Prostate gland (tissue), 2 donors: ENCODE measurements at regions not wholly inside any gene's neighbourhood (a gene's known extent, or its start where the extent isn't known, plus 50 kb on each side); places are given as distances from the start of the nearest gene placed in this dataset.

Source experiments
- DNase-seq: peaks from one replicate; pipeline ENCODE4 v3.0.0-alpha.2; 2019; ENCODE audit warnings: low spot score
- H3K27ac ChIP-seq, 2 donors: fragments of 200-600 bp; sonication (generic); 2 replicates each; pipeline ENCODE4 v1.5.1; 2017 to 2019
- H3K27me3 ChIP-seq: fragments of 200-600 bp; sonication (generic); replicated peaks from 2 replicates; pipeline ENCODE4 v1.5.1; 2019; ENCODE audit not compliant: insufficient read depth
- H3K36me3 ChIP-seq, 2 donors: fragments of 200-600 bp; sonication (generic); 1 replicate in 1 of 2; 2 replicates in 1 of 2; pipeline versions ENCODE4 v1.5.1 to v1.8.1; 2017 to 2019
- H3K4me1 ChIP-seq: fragments of 200-600 bp; sonication (generic); replicated peaks from 2 replicates; pipeline ENCODE4 v1.5.1; 2019
- H3K4me3 ChIP-seq, 2 donors: fragments of 200-600 bp; sonication (generic); 2 replicates each; pipeline ENCODE4 v1.5.1; 2017 to 2019
- H3K9me3 ChIP-seq: fragments of 200-600 bp; sonication (generic); 2 replicates; pipeline ENCODE4 v1.5.1; 2017
- CTCF ChIP-seq, 4 experiments: fragments of 200-600 bp in 2 of 4; fragments of 450-650 bp in 2 of 4; sonication (generic) in 2 of 4; IDR thresholded peaks; 1 replicate in 3 of 4; 2 replicates in 1 of 4; pipeline ENCODE4 v1.5.1; 2016 to 2019; ENCODE audit warnings: antibody characterized with exemption in 4 of 4, mild to moderate bottlenecking in 2 of 4, moderate library complexity in 2 of 4
- POLR2A ChIP-seq: fragments of 450-650 bp; IDR thresholded peaks from one replicate; pipeline ENCODE4 v1.6.1; 2016; ENCODE audit warnings: antibody characterized with exemption, mild to moderate bottlenecking
- POLR2AphosphoS5 ChIP-seq: sonication (generic); formaldehyde crosslinking; IDR thresholded peaks from one replicate; pipeline ENCODE4 v1.6.1; 2017; ENCODE audit warnings: antibody characterized with exemption
- WGBS: methylation state at CpG from one replicate; pipeline ENCODE4 v1.1.5; 2018; 5-methylcytosine and 5-hydroxymethylcytosine counted together
- intact Hi-C: fragments of 100-400 bp; cut with DNase I; formaldehyde crosslinking; loops from one replicate; pipeline ENCODE4 v1.14.2; 2022

- intact Hi-C loops, result no loop called here
- no peaks in the 10 kb centered on the region for H3K9me3 ChIP-seq
- H3K27me3 ChIP-seq, result no peaks in the 10 kb centered on the region
- H3K4me1 ChIP-seq, result no peaks in the 10 kb centered on the region
- no peak overlapping the region for H3K27ac ChIP-seq
- 41% methylated on average over 8 of the region's 8 CpGs for WGBS
- H3K36me3 ChIP-seq, result no peaks in the 10 kb centered on the region
- DNase-seq, result no peak
- no peak overlapping the region for H3K4me3 ChIP-seq
- TF ChIP-seq CTCF (IDR thresholded peaks at IDR 0.05) (no peak), POLR2AphosphoS5 (no peak), POLR2A (no peak)
These were observed 338.3 kb upstream of the NT5E start for GRCh38 chr6:85111481-85112011.

DNA sequence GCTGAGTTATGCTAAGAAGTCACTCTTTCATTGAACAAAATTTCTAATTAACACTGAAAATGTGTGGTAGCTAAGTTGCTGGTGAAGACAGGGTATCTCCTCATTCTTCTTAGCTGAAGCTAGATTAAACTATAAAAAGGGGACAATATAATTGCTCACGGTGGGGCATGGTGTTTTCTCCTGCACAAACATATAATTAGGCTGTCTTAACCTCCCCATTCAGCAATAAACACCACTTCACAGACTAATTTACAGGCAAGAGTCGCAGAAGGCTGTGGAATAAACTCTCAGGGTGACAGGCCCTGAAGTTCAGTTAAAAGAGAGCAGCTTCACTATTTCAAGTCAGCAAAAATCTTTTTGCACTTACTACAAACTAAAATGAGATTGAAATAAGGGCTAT, 338.9 kb upstream of the NT5E start:
- no peak overlapping the region for H3K27ac ChIP-seq
- DNase-seq, result no peak
- H3K4me3 ChIP-seq, result no peak overlapping the region
- H3K36me3 ChIP-seq, result no peaks in the 10 kb centered on the region
- 13% methylated on average over 2 of the region's 2 CpGs for WGBS
- TF ChIP-seq POLR2AphosphoS5, result no peak
- no peak for TF ChIP-seq POLR2A
- no peak for TF ChIP-seq CTCF (IDR thresholded peaks at IDR 0.05)
- H3K27me3 ChIP-seq, result no peaks in the 10 kb centered on the region
- H3K9me3 ChIP-seq, result no peaks in the 10 kb centered on the region
- H3K4me1 ChIP-seq, result no peaks in the 10 kb centered on the region
- intact Hi-C loops, result no loop called here

GRCh38 chr6:85107701-85108100, 342.2 kb upstream of the NT5E start:
- Histone ChIP-seq H3K4me1 (no peaks in the 10 kb centered on the region), H3K36me3 (no peaks in the 10 kb centered on the region), H3K27me3 (no peaks in the 10 kb centered on the region), H3K27ac (no peak overlapping the region), H3K4me3 (no peak overlapping the region), H3K9me3 (no peaks in the 10 kb centered on the region)
- no peak for DNase-seq
- no peak for TF ChIP-seq POLR2AphosphoS5
- no peak for TF ChIP-seq POLR2A
- TF ChIP-seq CTCF (IDR thresholded peaks at IDR 0.05), result no peak
- intact Hi-C loops, result no loop called here
- WGBS, result 67% methylated on average over 1 of the region's 1 CpG

DNA sequence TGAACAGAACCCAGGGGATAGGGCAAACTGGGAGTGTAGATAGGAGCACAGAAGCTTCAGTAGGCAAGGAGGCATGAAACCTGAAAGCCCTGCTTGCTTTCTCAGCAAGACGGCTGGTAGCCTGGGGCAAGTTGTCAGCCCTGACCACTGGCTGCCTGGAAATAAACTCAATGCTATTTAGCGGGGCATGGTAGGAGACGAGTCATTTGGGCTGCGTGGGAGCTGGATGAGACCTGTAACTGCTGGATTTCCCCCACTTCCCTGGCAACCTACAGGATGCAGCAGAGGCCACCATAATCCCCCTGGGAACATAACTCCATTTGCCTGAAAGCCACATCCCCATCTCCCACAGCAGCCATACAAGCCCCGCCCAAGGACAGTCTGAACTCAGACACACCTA, 332.6 kb upstream of the TBX18 start:
- intact Hi-C loops, result no loop called here
- no peak overlapping the region for H3K4me3 ChIP-seq
- no peak for DNase-seq
- H3K27ac ChIP-seq, result no peak overlapping the region
- no peaks in the 10 kb centered on the region for H3K27me3 ChIP-seq
- H3K4me1 ChIP-seq, result no peaks in the 10 kb centered on the region
- H3K9me3 ChIP-seq, result no peaks in the 10 kb centered on the region
- TF ChIP-seq POLR2A (no peak), POLR2AphosphoS5 (no peak), CTCF (IDR thresholded peaks at IDR 0.05) (no peak)
- 86% methylated on average over 5 of the region's 5 CpGs for WGBS
- no peaks in the 10 kb centered on the region for H3K36me3 ChIP-seq

DNA sequence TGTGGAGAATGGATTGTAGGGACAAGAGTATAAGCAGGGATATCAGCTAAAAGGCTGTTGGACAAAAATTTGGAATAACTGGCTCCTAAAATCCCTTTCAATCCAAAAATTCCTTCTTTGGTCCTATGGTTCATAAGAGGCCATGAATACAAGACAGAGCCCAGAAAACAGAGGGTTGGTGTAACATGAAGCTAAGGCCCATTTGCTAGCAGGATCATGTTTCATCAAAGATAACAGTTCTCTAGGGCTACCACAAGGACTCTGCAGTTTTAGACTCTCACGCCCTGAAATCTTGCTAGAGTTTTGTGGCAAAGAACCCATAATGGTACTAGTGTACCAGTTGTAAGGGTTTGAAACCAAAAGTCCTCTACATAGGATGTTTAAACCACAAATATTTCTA, 327.8 kb upstream of the TBX18 start:
- Histone ChIP-seq H3K27me3 (no peaks in the 10 kb centered on the region), H3K27ac (no peak overlapping the region), H3K4me3 (no peak overlapping the region), H3K4me1 (no peaks in the 10 kb centered on the region), H3K36me3 (no peaks in the 10 kb centered on the region), H3K9me3 (no peaks in the 10 kb centered on the region)
- WGBS, result 63% methylated on average over 1 of the region's 1 CpG
- intact Hi-C loops, result no loop called here
- no peak for DNase-seq
- TF ChIP-seq POLR2A, result no peak
- no peak for TF ChIP-seq POLR2AphosphoS5
- no peak for TF ChIP-seq CTCF (IDR thresholded peaks at IDR 0.05)
